IPS DF 4.7 (cell line): ENCODE measurements at regions not wholly inside any gene's neighbourhood (a gene's known extent, or its start where the extent isn't known, plus 50 kb on each side); places are given as distances from the start of the nearest gene placed in this dataset.
"Not testable (repeated sequence)": the region's sequence is repeated elsewhere in the genome, so short reads cannot be mapped to it uniquely, and the experiment has no call there.

Source experiments
- DNase-seq: peaks from one replicate; pipeline ENCODE4 v3.0.0-alpha.2; 2013; ENCODE audit warnings: low spot score; ENCODE audit errors: extremely low read depth

- DNase-seq, result no peak
These were observed 931.1 kb downstream of the FAM181B start for GRCh38 chr11:81802591-81802990.

DNA sequence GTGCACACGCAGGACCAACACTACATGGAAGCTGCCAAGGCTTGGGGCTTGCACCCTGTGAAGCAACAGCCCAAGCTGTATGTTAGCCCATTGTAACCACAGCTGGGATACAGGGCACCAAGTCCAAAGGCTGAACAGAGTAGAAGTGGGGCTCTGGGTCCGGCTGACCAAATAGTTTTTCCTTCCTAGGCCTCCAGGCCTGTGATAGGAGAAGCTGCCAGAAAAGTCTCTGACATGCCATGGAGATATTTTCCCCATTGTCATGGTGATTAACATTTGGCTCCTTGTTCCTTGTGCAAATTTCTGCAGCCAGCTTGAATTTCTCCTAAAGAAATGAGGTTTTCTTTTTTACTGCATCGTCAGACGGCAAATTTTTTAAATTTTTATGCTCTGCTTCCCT, 941.2 kb downstream of the FAM181B start:
- no peak for DNase-seq

DNA sequence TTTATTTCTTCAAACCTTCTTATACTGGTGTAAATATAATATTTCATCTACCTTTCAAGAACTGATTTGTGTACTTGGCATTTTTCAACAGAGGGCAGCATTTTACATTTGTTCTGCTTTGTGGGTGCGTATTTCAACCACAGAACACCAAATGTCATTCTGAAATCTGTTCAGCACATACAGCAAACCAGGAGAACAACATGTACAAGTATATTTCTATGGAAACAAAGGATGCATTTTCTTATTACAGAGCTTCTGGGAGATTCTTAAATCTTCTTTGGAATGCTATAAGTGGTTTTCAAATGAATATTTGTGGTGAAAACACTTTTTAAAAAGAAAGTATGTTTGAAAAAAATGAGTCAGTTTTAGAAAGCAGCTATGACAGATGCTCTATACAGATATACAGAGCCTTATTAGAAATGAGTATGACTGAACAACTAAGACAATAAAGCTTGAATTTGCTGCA, 946.0 kb downstream of the FAM181B start:
- DNase-seq, result no peak

DNA sequence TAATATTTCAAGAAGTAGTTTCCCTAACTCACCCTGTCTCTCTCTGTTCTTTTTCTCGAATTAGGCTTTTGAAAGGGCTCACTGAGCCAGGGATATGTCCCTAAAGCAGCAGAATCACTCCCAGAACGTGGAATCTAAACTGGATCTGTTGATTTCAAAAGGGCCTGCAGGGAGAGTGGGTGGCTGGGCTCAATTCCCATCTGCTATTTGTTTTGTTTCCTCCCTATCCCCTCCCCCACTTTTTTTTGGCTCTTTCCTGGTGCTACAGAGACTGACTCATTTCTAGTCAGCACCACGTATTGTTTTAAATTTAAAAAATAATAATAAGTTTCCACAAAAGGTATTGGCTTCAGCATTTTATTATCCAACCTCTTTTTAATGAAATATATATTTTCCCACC, 961.5 kb downstream of the FAM181B start:
- peak; percentile 5 for DNase-seq

DNA sequence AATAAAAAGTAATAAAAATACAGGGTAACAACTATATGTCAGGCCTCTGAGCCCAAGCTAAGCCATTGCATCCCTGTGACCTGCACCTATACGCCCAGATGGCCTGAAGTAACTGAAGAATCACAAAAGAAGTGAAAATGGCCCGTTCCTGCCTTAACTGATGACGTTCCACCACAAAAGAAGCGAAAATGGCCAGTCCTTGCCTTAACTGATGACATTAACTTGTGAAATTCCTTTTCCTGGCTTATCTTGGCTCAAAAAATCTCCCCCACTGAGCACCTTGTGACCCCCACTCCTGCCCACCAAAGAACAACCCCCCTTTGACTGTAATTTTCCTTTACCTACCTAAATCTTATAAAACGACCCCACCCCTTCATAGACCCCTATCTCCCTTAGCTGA, 963.8 kb downstream of the FAM181B start:
- not testable (repeated sequence) for DNase-seq

- no peak for DNase-seq
These were observed 976.6 kb downstream of the FAM181B start for GRCh38 chr11:81756864-81757595.

DNA sequence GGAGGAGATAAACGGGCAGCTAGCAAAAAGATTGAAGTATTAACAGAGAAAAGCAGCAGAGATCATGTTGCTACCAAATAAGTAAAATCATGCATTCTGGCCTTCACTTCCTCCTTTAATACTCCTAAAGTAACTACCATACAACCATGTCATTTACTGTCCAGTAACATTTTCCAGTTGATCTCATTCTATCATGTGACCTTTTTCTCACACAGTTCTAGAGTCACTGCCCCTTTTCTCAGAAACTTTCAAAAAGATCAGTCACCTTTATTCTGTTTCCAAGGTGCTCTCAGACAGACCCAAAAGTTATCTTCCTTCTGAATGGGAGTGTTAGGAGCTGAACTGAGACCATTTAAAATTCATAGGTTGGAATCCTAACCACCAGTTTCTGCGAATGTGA, 984.4 kb downstream of the FAM181B start:
- DNase-seq, result no peak

DNA sequence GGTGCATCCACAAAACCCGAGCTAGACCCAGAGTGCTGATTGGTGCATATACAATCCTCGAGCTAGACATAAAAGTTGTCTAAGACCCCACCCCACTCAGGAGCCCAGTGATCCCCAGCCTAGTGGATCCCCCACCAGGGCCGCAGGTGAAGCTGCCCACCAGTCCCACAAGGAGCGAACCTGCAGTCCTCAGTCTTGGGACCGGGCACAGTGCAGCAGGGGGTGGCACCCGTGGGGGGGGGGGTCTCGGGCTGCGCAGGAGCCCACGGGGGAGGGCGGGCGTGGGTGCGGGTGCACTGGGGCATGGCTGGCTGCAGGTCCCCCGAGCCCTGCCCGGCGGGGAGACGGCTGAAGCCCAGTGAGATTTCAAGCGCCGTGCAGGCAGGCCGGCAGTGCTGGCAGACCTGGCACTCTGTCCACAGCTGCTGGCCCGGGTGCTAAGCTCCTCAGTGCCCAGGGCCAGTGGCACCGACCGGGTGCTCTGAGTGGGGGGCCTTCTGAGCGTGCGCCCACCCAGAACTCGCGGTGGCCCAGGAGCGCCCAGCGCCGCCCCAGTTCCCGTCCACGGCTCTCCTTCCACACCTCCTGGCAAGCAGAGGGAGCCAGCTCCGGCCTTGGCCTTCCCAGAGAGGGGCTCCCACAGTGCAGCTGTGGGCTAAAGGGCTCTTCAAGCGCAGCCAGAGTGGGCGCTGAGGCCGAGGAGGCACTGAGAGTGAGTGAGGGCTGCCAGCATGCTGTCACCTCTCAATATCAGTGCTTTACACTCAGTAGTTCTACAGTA, 989.1 kb downstream of the FAM181B start:
- DNase-seq, result no peak

DNA sequence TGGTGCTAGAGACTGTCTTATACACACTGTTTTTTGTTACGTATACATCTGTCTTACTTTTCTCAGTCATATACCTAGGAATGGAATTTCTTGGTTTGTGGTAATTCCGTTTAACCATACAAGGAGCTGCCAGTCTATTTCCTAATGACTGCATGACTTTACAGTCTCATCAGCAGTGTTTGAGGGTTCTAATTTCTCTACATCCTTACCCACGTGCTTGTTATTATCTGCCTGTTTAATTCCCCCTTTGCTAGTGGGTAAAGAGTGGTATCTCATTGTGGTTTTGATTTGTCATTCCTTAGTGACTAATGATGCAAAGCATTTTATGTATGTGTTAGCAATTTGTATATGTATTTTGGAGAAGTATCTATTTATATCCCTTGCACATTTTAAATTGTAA, 1008.0 kb downstream of the FAM181B start:
- no peak for DNase-seq

- no peak for DNase-seq
These were observed 1016.0 kb downstream of the FAM181B start for GRCh38 chr11:81717695-81718094.

GRCh38 chr11:81707881-81708280, 1025.8 kb downstream of the FAM181B start:
- DNase-seq, result peak; percentile 5

GRCh38 chr11:81705283-81705682, 1028.4 kb downstream of the FAM181B start:
- no peak for DNase-seq

DNA sequence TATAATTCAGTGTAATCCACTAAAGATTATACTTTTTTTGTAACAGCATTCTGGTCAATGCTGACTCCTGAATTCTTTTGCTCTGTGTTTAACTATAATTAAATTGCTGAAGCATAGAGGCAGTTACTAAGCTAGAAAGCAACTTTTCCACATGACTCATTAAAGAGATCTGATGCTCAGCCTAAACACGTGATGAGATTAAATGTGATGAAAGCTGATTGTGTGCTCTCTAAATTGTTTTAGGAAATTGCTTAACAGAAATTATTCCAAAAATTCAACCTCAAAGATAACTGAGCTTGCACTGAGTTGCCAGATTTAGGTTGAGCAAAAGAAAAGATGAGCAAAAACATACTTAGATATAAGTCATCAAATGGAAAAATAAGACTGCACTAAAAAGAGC, 1033.6 kb downstream of the FAM181B start:
- no peak for DNase-seq

DNA sequence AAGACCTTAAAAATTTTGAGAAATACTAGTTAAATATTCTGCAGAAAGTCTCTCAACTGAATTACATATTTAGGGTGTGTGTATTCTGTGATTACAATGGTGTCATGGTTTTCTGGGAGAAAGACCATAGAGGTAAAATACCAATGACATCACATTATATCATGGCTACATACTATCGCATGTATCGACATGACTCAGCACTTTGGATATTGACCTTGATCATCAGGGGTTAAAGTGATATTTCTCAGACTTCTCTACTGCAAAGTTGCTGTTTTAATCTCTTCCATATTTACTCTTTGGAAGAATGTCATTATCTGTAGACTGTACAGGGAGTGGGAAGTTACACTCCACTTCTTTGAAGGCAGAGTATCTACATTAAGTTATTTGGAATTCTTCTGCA, 1046.6 kb downstream of the FAM181B start:
- no peak for DNase-seq

GRCh38 chr11:81674211-81674610, 1059.5 kb downstream of the FAM181B start:
- no peak for DNase-seq

DNA sequence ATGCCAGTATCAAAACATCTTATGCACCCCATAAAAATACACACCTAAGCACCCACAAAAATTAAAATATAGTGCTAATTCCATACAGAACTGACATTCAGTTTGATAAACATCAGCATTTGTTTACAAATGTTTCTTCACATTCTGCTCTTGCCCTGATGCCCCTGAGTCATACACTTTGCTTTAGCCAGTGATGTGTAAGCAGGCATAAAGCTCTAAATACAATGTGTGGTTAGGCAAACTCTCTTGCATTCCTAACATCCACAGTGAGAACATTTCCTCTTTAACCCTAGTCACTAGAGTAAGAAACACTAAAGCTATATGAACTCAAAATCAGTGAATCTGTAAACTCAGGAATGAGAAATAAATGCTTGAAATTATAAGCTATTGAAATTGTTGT, 1060.7 kb downstream of the FAM181B start:
- DNase-seq, result no peak

DNA sequence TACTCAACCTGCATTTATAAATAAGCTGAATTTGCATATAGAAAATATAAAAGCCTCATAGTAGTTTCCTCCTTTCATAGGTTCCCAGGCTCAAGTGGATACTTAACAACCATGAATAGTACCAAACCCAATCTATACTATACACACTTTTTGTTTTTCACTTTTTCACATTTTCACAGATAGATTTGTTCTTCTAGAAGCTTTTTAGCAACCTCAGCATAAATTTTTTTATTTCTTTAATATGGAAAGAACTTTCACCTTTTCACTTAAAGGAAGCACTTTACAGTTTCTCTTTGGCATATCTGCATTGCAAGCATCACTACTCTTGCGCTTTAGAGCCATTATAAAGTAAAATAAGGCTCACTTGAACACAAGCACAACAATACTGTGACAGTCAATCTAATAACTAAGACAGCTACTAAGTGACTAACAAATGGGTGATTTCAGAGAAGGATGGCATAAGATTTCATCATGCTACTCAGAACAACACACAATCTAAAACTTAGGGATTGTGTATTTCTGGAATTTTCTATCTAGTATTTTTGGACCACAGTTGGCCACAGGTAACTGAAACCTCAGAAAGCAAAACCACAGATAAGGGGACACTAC, 1063.6 kb downstream of the FAM181B start:
- DNase-seq, result no peak

DNA sequence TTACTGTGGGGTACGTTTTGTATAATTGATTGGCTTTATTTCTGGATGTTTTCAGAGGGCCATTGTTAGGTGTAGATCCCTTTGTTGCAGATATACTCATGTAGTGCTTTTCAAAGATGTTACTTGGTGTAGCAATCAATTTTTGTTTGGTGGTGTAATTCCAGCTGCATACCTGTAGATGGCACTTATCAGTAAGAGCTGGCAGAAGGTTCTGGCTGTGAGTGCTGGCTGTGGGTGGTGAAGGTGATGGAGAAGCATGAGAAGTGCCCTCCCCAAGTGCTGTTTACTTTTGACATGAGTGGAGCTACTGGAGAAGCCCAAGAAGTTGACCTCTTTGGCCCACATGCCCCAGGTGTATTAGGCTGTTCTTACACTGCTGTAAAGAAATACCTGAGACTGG, 1074.9 kb downstream of the FAM181B start:
- no peak for DNase-seq

GRCh38 chr11:81655351-81655750, 1078.3 kb downstream of the FAM181B start:
- no peak for DNase-seq

- DNase-seq, result no peak
These were observed 1086.3 kb downstream of the FAM181B start for GRCh38 chr11:81647374-81647773.

- no peak for DNase-seq
These were observed 1089.3 kb downstream of the FAM181B start for GRCh38 chr11:81644239-81644840.

DNA sequence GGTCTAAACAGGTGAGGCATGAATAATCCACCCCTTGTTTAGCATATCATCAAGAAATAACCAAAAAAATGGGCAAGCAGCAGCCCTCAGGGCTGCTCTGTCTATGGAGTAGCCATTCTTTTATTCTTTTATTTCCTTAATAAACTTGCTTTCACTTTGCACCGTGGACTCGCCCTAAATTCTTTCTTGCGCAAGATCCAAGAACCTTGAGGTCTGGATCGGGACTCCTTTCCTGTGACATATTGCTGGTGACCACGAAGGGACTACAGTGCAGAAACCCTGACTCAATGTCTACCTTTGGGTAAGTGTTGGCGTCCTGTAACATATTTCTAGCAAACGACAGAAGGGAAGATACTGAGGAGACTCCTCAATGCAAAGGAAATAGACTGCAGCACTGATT, 1099.2 kb downstream of the FAM181B start:
- no peak for DNase-seq
